Fibroblast of lung (primary cell): ENCODE measurements at regions not wholly inside any gene's neighbourhood (a gene's known extent, or its start where the extent isn't known, plus 50 kb on each side); places are given as distances from the start of the nearest gene placed in this dataset.

Source experiments
- CTCF ChIP-seq, 2 donors: IDR thresholded peaks in 1 of 2; conservative IDR thresholded peaks in 1 of 2; 1 replicate in 1 of 2; 2 replicates in 1 of 2; pipeline ENCODE4 v1.5.1; 2011 to 2012; ENCODE audit warnings: low read length in 2 of 2, control low read depth in 1 of 2, inconsistent platforms in 1 of 2, low read depth in 1 of 2, mild to moderate bottlenecking in 1 of 2
- EZH2 ChIP-seq: IDR thresholded peaks from 2 replicates; pipeline ENCODE4 v1.5.1; 2012; ENCODE audit warnings: low read length, control low read depth, mild to moderate bottlenecking; ENCODE audit errors: missing control alignments

- TF ChIP-seq EZH2 (no peak), CTCF (conservative IDR thresholded peaks at IDR 0.05 in 1 of 2, IDR thresholded peaks at IDR 0.05 in 1 of 2; ENCODE audit: low read depth in 1 of 2, low read length in 2 of 2) (no peak)
These were observed 393.2 kb upstream of the PODXL start for GRCh38 chr7:131949659-131950058.
